ENCODE measurements at regions not wholly inside any gene's neighbourhood (a gene's known extent, or its start where the extent isn't known, plus 50 kb on each side); places are given as distances from the start of the nearest gene placed in this dataset.
A peak's percentile ranks its signal among the peaks of the same experiment; 100 is the strongest.

- TF ChIP-seq ZBTB8A (CRISPR knock-in tag; IDR thresholded peaks at IDR 0.05; ENCODE audit: borderline replicate concordance, low read depth), result no peak
- peak; percentile 86; the same call in 1 of the 2 replicates for TF ChIP-seq KLF11 (CRISPR knock-in tag; IDR thresholded peaks at IDR 0.05)
- no peak for TF ChIP-seq ZBTB1 (CRISPR knock-in tag; IDR thresholded peaks at IDR 0.05; ENCODE audit: borderline replicate concordance)
- no peak for TF ChIP-seq ZNF512 (CRISPR knock-in tag; IDR thresholded peaks at IDR 0.05)
- TF ChIP-seq SOX13 (IDR thresholded peaks at IDR 0.05), result no peak
- TF ChIP-seq SOX13 (CRISPR knock-in tag; conservative IDR thresholded peaks at IDR 0.05 in 1 of 2, IDR thresholded peaks at IDR 0.05 in 1 of 2), result peak in 1 of 2 experiments; percentile 46; a peak in 1 of 4 replicates
- TF ChIP-seq ZBTB7A (CRISPR knock-in tag; IDR thresholded peaks at IDR 0.05), result no peak
- TF ChIP-seq SP4 (CRISPR knock-in tag; IDR thresholded peaks at IDR 0.05), result peak; percentile 28; the same call in 1 of the 2 replicates
- TF ChIP-seq IRF9 (CRISPR knock-in tag; IDR thresholded peaks at IDR 0.05; ENCODE audit: borderline replicate concordance), result no peak
- TF ChIP-seq TFAP4 (IDR thresholded peaks at IDR 0.05; ENCODE audit: borderline replicate concordance, low read depth), result peak; percentile 29; the same call in 1 of the 2 replicates
- no peak for TF ChIP-seq GPN1 (CRISPR knock-in tag; IDR thresholded peaks at IDR 0.05; ENCODE audit: borderline replicate concordance)
- no peak for TF ChIP-seq FOXP1 (IDR thresholded peaks at IDR 0.05)
- TF ChIP-seq FOXP1 (CRISPR knock-in tag; IDR thresholded peaks at IDR 0.05), result peak; percentile 34; the same call in 1 of the 2 replicates
- TF ChIP-seq ZSCAN9 (CRISPR knock-in tag; IDR thresholded peaks at IDR 0.05; ENCODE audit: borderline replicate concordance), result peak; percentile 54; the same call in 1 of the 2 replicates
- peak; percentile 89 for TF ChIP-seq JUNB (CRISPR knock-in tag; IDR thresholded peaks at IDR 0.05; ENCODE audit: borderline replicate concordance)
- TF ChIP-seq HOMEZ (CRISPR knock-in tag; IDR thresholded peaks at IDR 0.05; ENCODE audit: low read depth), result peak; percentile 88
- TF ChIP-seq NFAT5 (CRISPR knock-in tag; IDR thresholded peaks at IDR 0.05), result no peak
- TF ChIP-seq HOXA5 (CRISPR knock-in tag; IDR thresholded peaks at IDR 0.05), result no peak
- no peak for TF ChIP-seq NR0B2 (CRISPR knock-in tag; IDR thresholded peaks at IDR 0.05)
- 0 out of 2 replicates have a peak, but pooled peaks have one; percentile 40 for TF ChIP-seq ZNF331 (CRISPR knock-in tag; IDR thresholded peaks at IDR 0.05)
- TF ChIP-seq SMARCC2 (IDR thresholded peaks at IDR 0.05), result 0 out of 2 replicates have a peak, but pooled peaks have one; percentile 39
Measured at GRCh38 chr6:56875961-56876360, 78.9 kb upstream of the BEND6 start (continued).

Data from HepG2 (cell line).